Endothelial cell (in vitro differentiated cells): ENCODE measurements at regions not wholly inside any gene's neighbourhood (a gene's known extent, or its start where the extent isn't known, plus 50 kb on each side); places are given as distances from the start of the nearest gene placed in this dataset.

Experiments
- DNase-seq: peaks from one replicate; pipeline ENCODE4 v3.0.0; 2021; ENCODE audit warnings: low spot score
- H3K27ac Mint-ChIP-seq: one replicate; pipeline ENCODE4 v1.8.0; 2021; ENCODE audit warnings: mixed read lengths, inconsistent platforms; ENCODE audit not compliant: unreplicated experiment
- H3K27me3 Mint-ChIP-seq: one replicate; pipeline ENCODE4 v1.8.0; 2021; ENCODE audit warnings: mild to moderate bottlenecking, moderate library complexity, mixed read lengths, inconsistent platforms; ENCODE audit not compliant: unreplicated experiment
- H3K36me3 Mint-ChIP-seq: one replicate; pipeline ENCODE4 v1.8.0; 2021; ENCODE audit warnings: mild to moderate bottlenecking, low read depth, mixed read lengths, inconsistent platforms; ENCODE audit not compliant: unreplicated experiment
- H3K4me1 Mint-ChIP-seq: one replicate; pipeline ENCODE4 v1.8.0; 2021; ENCODE audit warnings: mild to moderate bottlenecking, mixed read lengths, inconsistent platforms; ENCODE audit not compliant: unreplicated experiment
- H3K4me3 Mint-ChIP-seq: one replicate; pipeline ENCODE4 v1.8.0; 2021; ENCODE audit warnings: mild to moderate bottlenecking, mixed read lengths, inconsistent platforms; ENCODE audit not compliant: unreplicated experiment
- H3K9me3 Mint-ChIP-seq: one replicate; pipeline ENCODE4 v1.8.0; 2021; ENCODE audit warnings: mixed read lengths, inconsistent platforms; ENCODE audit not compliant: unreplicated experiment
- TF ChIP-seq, protein P1 (sequence below): fragments of 200-600 bp; sonication (generic); IDR thresholded peaks from one replicate; pipeline ENCODE4 v1.5.0; 2021; ENCODE audit warnings: antibody characterized with exemption; ENCODE audit not compliant: unreplicated experiment

DNA sequence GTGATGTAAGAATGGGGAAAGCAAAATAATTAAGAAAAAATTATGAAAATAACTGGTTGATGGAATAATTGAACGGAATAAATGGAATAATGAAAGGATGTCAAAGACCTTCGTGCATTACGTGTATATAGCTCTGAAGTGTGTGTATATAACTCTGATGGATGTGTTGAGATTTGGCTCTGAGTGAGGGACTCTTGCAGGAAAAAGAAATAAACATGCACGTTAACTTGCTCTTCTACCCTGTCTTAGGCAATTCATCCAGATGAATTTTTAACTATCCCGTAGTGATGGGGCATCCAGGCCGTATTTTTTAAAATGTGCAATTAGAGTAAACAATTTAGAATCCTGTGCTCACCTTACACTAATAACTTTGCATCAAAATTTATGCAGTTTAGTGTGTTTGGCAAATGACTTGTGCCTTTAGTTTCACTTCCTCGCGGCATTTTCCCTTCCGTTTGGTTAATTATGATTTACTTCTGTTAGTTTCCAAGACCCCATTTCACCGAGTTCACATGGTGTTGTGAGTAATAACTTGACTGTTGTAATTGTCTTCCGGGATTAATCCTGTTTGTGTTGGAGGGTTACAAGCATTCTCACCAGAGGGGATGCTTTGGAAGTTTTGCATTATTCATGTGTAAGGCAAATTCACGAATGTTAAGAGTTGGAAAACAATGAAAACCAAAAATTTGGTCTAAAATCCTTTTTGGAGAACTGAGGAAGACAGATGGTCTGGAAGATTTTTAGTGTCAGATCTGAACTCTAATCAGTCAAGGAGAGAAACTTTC lies 256.5 kb upstream of the FAT1 start:
- TF ChIP-seq, protein P1, sequence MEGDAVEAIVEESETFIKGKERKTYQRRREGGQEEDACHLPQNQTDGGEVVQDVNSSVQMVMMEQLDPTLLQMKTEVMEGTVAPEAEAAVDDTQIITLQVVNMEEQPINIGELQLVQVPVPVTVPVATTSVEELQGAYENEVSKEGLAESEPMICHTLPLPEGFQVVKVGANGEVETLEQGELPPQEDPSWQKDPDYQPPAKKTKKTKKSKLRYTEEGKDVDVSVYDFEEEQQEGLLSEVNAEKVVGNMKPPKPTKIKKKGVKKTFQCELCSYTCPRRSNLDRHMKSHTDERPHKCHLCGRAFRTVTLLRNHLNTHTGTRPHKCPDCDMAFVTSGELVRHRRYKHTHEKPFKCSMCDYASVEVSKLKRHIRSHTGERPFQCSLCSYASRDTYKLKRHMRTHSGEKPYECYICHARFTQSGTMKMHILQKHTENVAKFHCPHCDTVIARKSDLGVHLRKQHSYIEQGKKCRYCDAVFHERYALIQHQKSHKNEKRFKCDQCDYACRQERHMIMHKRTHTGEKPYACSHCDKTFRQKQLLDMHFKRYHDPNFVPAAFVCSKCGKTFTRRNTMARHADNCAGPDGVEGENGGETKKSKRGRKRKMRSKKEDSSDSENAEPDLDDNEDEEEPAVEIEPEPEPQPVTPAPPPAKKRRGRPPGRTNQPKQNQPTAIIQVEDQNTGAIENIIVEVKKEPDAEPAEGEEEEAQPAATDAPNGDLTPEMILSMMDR = no peak
- no peaks in the 10 kb centered on the region for H3K9me3 Mint-ChIP-seq
- no peak overlapping the region for H3K27ac Mint-ChIP-seq
- no peaks in the 10 kb centered on the region for H3K27me3 Mint-ChIP-seq
- H3K4me1 Mint-ChIP-seq = no peaks in the 10 kb centered on the region
- DNase-seq = no peak
- H3K36me3 Mint-ChIP-seq = no peaks in the 10 kb centered on the region
- no peak overlapping the region for H3K4me3 Mint-ChIP-seq

DNA sequence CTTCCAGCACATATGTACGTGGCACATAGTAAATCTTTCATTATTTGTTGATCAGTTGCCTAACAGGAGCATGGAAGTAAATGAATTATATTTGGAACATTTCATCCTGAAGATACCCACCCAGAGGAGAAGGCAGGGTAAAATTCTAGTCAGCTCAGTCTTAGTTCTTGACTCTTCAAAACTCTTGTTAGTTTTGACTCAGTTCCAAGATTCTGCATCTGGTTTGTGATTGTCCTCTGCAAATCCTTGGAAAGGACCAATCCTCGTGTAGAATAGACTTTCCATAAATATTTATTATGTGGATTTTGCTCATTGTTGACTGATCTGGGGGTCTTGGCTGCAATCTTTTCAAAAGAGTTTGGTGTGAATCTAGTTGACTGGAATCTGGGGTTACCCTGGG lies 257.5 kb upstream of the FAT1 start:
- H3K27ac Mint-ChIP-seq = no peak overlapping the region
- no peaks in the 10 kb centered on the region for H3K4me1 Mint-ChIP-seq
- DNase-seq = no peak

GRCh38 chr4:186982160-186982559 lies 258.5 kb upstream of the FAT1 start:
- TF ChIP-seq, protein P1 = no peak
- Mint-ChIP-seq H3K4me1 (no peaks in the 10 kb centered on the region), H3K36me3 (no peaks in the 10 kb centered on the region), H3K27me3 (no peaks in the 10 kb centered on the region), H3K4me3 (no peak overlapping the region), H3K27ac (no peak overlapping the region), H3K9me3 (no peaks in the 10 kb centered on the region)
- no peak for DNase-seq

More for the DNA sequence above, 257.5 kb upstream of the FAT1 start:
- no peaks in the 10 kb centered on the region for H3K36me3 Mint-ChIP-seq
- no peaks in the 10 kb centered on the region for H3K27me3 Mint-ChIP-seq
- H3K9me3 Mint-ChIP-seq = no peaks in the 10 kb centered on the region
- H3K4me3 Mint-ChIP-seq = no peak overlapping the region
- TF ChIP-seq, protein P1 = no peak

DNA sequence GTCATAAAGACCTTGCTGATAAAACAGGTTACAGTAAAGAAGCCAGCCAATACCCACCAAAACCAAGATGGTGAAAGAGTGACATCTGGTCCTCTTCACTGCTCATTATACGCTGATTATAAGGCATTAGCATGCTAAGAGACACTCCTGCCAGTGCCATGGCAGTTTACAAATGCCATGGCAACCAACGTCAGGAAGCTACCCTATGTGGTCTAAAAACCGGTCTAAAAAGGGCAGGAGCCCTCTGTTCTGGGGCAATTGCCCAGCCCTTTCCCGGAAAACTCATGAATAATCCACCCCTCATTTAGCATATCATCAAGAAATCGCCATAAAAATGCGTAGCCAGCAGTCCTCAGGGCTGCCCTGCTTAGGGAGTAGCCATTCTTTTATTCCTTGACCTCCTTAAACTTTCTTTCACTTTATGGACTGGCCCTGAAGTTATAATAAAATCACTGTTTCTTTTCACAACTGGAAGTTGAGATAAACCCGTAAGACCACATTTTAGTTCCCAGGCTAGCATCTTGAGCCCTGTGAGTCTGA lies 260.5 kb upstream of the FAT1 start:
- Mint-ChIP-seq H3K9me3 (no peaks in the 10 kb centered on the region), H3K36me3 (no peaks in the 10 kb centered on the region), H3K4me1 (no peaks in the 10 kb centered on the region), H3K27ac (no peak overlapping the region), H3K27me3 (no peaks in the 10 kb centered on the region), H3K4me3 (no peak overlapping the region)
- no peak for DNase-seq
- TF ChIP-seq, protein P1 = no peak

DNA sequence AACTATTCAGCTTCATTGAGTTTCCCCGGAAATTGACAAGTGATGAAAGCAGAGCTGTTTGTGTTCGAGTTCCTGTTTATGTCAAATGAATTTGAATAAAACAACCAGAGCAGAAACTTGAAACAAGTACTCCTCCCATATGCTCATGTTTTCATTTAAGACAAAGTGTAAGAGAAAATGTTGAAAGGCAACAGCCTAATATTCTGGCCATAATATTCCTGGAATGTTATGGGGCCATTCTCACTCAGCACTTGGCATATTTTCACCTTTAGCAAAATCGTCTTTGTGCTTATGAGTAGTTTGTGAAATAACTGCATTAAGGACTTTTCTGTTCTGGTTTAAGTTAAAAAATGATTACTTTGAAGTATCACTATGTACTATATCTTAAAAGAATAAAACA lies 276.0 kb upstream of the FAT1 start:
- TF ChIP-seq, protein P1 = no peak
- DNase-seq = no peak
- H3K36me3 Mint-ChIP-seq = no peaks in the 10 kb centered on the region
- H3K4me3 Mint-ChIP-seq = no peak overlapping the region
- H3K27me3 Mint-ChIP-seq = no peaks in the 10 kb centered on the region
- H3K9me3 Mint-ChIP-seq = no peaks in the 10 kb centered on the region
- no peak overlapping the region for H3K27ac Mint-ChIP-seq
- no peaks in the 10 kb centered on the region for H3K4me1 Mint-ChIP-seq
